ENCODE measurements at regions not wholly inside any gene's neighbourhood (a gene's known extent, or its start where the extent isn't known, plus 50 kb on each side); places are given as distances from the start of the nearest gene placed in this dataset.

- TF ChIP-seq EZH2 (conservative IDR thresholded peaks at IDR 0.05; ENCODE audit: low read depth, low read length) (no peak), ZNF326 (CRISPR knock-in tag; IDR thresholded peaks at IDR 0.05; ENCODE audit: borderline replicate concordance) (no peak), E2F1 (CRISPR knock-in tag; IDR thresholded peaks at IDR 0.05) (no peak), BRD4 (CRISPR knock-in tag; IDR thresholded peaks at IDR 0.05) (no peak)
Measured at GRCh38 chr17:79425686-79426085, 185.2 kb downstream of the RBFOX3 start.

Measured in HepG2 (cell line).